ENCODE measurements at regions not wholly inside any gene's neighbourhood (a gene's known extent, or its start where the extent isn't known, plus 50 kb on each side); places are given as distances from the start of the nearest gene placed in this dataset.

DNA sequence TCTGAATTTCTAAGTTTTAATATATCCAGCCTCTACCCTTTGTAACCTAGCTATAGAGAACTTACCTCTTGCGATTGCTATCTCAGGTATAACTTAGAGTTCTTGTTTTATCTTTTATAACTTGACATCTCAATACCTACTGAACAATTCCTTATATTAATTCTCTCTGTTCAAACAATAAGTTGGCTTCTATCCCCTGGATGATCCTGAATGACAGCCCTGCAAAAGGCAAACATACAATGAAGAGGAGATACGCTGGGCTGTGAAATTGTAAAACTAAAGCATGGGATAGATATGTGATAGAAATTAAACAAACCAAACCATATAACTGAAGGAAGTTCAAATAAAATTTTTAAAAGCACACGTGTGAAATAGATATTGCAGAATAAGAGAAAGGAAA lies 513.6 kb upstream of the PTCHD4 start:
- TF ChIP-seq, protein P1, sequence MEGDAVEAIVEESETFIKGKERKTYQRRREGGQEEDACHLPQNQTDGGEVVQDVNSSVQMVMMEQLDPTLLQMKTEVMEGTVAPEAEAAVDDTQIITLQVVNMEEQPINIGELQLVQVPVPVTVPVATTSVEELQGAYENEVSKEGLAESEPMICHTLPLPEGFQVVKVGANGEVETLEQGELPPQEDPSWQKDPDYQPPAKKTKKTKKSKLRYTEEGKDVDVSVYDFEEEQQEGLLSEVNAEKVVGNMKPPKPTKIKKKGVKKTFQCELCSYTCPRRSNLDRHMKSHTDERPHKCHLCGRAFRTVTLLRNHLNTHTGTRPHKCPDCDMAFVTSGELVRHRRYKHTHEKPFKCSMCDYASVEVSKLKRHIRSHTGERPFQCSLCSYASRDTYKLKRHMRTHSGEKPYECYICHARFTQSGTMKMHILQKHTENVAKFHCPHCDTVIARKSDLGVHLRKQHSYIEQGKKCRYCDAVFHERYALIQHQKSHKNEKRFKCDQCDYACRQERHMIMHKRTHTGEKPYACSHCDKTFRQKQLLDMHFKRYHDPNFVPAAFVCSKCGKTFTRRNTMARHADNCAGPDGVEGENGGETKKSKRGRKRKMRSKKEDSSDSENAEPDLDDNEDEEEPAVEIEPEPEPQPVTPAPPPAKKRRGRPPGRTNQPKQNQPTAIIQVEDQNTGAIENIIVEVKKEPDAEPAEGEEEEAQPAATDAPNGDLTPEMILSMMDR (optimal IDR thresholded peaks at IDR 0.05 in 1 of 3, IDR thresholded peaks at IDR 0.05 in 1 of 3, conservative IDR thresholded peaks at IDR 0.05 in 1 of 3; ENCODE audit: extremely low read depth in 1 of 3, insufficient read depth in 2 of 3, low read length in 3 of 3): no peak
- TF ChIP-seq EZH2 (IDR thresholded peaks at IDR 0.05; ENCODE audit: low read length): no peak

Measured in keratinocyte (primary cell).